ENCODE measurements at regions not wholly inside any gene's neighbourhood (a gene's known extent, or its start where the extent isn't known, plus 50 kb on each side); places are given as distances from the start of the nearest gene placed in this dataset.

DNA sequence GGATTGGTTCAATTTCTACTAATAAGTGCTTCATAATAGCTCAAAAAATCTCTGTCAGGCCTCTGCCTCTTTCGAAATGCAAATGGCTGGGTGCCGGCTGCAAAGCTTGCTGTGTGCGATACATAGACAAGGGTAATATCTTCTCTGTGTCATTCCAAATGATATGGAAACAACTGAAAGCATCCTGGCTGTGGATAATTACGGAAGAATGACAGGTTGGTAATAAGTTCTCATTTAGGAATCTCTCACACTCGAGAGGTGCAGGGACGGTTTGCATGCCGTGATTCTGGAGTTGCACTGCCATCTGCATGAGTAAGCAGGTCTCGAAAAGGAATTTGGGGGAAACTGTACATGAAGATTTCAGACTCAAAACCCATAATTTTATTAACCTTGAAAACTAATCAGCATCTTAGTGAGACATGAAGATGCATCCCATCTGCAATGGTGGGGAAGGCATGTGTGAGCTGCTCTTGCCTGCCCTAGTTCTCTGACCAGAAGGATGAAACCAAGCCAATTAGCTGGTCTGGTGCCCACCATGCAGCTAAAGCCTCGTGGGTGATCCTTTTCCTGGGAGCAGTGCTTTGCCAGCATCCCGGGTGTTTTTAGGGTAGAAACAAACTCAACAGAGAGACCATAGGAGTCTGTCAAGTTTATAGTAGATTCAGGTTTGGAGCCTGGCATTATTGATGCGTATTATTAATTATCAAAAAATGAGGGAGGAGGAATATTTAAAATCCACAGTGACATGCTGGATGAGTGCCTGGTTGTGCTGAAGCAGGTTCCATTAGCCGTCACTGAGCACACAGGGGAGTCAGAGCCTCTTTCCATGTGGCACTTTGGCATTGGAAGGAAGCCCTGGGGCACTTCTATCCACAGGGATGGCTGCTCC is 503.6 kb upstream of the MGMT start:
- no peak for DNase-seq (ENCODE audit: low read depth in 2 of 3, low spot score in 2 of 3)

DNA sequence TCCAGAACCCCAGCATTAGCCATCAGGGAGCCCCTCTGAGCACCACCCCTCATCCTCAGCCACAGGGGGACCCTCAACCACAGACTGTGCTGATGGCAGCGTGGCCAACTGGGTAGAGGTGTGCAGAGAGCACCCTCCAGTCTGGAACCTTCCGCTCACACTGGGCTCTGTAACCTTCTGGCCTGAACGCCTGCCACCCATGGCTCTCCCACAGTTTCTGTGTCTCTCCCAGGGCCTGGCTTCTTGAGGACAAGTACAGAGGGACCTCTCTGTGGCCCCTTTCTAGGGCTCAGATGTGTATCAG is 503.0 kb upstream of the MGMT start:
- DNase-seq (ENCODE audit: low read depth in 2 of 3, low spot score in 2 of 3) = no peak

DNA sequence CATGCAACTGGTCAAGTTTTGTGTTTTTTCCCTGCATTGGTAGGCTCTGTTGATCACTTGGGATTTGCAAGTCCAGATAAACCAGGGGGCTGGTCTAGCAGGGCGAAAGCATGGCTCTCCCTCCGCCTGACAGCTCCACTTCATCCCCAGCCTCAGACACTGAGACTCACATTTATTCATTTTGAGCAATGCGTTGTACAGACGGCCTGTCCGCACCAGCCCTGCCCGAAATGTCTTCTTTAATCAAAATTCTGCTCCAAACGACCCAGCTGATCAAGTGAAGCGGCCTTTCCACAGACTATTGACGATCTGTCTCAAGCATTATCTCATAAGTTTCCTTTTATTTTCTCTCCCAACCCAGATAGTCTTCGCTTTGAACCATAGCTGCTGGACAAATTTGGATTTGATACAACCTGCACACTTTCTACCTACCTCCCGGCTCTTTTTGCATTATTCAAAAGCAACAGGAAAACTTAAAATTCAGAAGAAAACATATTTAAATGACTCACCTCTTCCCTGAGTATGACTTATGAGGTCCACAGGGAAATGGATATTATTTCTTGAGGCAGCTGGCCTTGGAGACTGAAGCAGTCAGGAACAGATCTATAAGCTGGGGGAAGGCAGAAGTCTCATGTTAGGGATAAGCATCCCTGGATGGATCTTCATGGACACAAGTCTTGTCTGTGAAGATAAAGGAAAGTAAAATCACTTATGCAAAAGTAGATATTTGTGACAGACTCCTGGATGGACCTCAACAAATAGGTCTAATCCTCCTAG is 498.9 kb upstream of the MGMT start:
- DNase-seq (ENCODE audit: low read depth in 2 of 3, low spot score in 2 of 3) = no peak

DNA sequence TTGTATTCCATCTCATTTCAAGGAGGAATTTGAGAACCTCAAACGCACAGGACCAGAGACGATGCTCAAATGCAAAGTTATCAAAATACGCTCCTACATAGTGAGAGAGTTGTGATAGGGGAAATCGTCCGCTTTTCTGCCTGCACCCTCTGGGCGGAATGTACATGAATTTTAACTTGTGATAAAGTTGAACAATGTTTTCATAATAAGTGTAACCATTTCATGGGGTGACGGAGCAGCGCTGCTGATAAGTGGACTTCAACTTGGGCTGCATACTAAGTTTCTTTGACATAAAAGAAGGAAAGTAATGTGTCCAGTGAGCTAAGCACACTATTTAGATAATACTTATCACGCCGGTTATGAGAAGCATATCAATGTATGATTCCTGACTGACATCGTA is 497.5 kb upstream of the MGMT start:
- no peak for DNase-seq (ENCODE audit: low read depth in 2 of 3, low spot score in 2 of 3)

DNA sequence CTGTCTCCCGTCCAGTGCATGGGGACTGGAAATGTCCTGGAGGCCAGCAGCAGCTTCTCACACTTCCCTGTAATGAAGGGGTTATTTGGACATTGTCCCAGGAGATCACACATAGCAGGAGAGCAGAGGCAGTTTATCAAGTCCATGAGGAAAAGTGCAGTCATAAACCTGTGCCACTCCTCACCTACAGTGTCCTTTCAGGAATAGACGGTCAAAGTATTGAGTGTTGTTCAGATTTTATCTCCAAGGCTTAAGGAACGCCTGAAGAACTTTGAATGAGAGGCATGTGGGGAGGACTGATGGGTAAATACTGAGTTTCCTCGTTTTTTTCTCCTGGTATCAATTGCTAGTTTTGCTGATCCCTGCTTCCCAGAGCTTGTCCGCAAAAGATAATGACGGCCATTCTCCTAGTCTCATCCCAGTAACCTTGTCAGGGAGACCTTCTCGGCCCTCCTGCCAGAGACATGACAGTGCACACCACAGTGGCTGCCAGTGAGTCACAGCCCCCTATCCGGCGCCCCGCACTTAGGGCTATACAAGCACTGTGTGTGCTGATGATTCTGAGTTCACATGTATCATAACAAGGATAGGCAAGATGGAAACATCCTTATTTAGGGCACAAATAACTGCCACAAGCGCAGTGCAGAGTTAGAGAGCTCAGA is 495.5 kb upstream of the MGMT start:
- DNase-seq (ENCODE audit: low read depth in 2 of 3, low spot score in 2 of 3) = no peak

DNA sequence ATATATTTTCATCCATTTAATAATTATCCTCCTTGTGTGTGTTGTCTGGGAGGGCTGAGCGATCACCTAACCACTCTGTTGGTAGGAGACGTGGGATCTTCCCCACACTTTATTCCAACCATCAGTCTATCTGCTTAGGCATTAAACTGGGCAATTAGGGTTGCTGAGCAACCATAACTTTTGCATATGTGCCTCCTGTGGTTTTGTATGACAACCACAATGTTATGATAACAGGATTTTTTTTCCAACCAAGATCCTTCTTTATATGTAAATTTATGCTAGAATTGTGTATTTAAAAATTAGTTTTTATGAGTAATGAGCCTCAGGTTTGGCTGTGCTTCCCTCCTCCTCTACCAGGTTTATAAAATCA is 495.0 kb upstream of the MGMT start:
- DNase-seq (ENCODE audit: low read depth in 2 of 3, low spot score in 2 of 3) = no peak

DNA sequence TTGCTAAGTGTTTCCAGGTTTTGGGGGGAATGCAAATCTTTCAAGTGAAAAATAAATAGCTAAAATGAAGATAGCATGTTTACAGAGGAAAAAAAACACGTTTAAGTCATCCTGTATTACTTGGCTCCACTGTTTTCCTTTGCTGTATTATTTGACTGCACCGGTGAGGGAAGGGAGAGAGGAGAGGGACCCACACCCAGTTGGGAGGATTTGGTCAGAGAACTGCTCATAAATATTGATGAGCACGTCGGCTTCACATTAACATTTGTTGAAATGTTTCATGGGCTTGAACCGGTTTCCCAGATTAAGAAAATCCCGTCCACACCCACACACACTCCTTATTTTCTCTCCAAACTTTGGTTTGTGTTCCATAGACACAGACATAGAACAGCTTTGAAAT is 493.8 kb upstream of the MGMT start:
- no peak for DNase-seq (ENCODE audit: low read depth in 2 of 3, low spot score in 2 of 3)

DNA sequence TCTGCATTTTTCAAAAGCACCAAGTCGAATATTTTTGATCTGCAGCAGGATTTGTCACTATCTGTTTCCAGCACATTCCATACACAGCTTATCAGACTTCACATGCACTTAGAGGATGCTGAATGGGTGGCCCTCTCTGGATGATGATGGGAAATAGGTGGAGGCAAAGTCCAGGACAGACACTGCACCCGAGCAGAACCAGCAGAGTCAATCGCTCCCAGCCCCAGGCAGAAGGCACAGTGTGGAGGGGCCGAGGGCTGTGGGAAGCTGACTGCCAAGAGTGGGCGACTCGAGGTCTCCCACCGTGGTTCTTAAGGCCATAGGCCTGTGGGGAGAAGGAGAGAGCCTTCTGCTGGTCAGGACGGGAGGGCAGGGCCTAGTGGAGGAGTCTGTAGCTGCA is 490.2 kb upstream of the MGMT start:
- DNase-seq (ENCODE audit: low read depth in 2 of 3, low spot score in 2 of 3) = no peak

DNA sequence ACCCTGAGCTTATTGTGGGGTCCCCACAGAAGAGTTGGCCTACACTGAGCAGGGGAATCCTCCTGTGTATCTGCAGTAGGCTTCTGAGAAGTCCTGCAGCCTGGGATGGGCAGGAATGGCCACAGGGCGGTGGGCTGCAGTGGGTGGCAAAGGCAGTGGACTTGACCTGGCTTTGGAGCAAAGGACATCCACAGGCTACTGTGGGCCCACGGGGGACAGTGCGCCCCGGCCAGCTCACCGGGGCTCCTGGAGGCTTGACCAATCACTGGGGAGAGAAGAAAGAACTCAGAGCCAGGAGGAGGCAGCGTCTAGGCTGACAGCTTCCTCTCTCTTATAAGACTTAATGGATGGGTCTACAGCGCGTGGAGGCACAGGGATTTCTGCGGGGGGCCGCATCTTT is 488.8 kb upstream of the MGMT start:
- DNase-seq (ENCODE audit: low read depth in 2 of 3, low spot score in 2 of 3) = no peak

DNA sequence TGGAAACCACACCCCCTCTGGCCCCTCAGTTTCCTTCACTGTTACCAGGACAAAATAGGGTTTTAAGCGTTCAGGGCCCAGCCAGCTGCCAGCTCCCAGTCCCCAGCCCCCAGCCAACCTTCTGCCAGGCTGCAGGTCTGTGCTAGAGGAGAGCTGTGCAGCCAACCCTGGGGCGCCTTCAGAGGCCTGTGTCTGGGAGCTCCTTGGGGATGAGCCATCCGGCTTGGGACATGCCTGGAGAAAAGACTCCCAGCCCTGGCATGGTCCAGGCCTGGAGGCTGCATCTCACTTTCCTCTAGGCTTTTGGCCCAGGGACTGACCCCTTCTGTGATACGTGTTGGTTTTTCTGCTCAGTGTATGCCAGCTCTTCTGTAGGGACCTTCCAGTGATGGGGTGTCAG is 487.6 kb upstream of the MGMT start:
- no peak for DNase-seq (ENCODE audit: low read depth in 2 of 3, low spot score in 2 of 3)

DNA sequence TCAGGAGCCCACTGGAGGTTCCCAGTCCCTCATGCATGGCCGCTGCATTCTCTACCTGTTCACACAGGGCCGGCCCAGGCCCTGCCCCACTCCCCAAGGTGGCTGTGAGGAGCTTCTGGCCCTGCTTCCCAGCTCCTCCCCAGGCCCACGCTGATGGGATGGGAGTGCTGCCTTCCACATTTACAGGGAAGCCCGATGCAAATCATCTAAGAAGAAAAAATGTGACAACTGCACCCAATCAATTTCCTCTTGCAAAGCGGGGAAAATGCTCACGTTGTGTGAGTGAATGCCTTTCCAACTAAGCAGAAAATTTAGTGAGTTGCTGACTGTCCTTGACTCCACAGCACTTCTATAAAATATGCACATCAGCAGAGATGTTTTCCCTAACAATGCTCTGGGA is 485.8 kb upstream of the MGMT start:
- no peak for DNase-seq (ENCODE audit: low read depth in 2 of 3, low spot score in 2 of 3)

DNA sequence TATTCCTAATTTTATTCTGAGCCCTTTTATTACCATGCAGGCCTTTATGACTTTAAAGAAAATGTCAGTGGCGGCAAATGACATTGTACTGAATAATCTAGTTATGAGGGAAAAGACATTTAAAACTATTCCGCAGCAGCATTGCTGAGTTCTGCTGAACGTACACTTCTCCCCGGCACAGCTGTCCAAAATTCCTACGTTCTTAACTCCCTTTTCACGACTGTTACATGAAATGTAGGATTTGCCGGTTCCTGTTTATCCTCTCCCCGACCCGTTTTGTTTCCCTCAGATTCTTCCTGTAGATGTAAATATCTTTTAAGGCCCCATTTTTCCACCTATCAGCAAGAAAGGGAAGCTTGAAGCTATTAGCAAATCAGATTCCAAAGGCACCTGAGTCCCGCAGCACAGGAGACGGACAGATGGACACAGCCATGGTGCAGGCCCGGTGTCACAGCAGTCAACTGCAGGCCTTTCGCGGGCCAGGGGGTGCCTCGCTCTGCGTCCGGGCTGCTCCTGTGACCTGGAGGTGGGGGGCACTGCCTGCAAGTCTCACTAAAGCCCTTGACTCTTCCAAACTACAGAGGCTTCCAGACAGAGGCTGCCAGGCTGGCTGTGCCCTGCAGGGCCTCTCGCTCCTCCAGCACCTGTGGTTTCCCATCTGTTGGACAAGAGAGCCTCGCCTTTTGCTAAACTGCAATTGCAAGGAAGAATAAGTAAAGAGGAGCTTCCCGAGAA is 485.0 kb upstream of the MGMT start:
- DNase-seq (ENCODE audit: low read depth in 2 of 3, low spot score in 2 of 3) = no peak

DNA sequence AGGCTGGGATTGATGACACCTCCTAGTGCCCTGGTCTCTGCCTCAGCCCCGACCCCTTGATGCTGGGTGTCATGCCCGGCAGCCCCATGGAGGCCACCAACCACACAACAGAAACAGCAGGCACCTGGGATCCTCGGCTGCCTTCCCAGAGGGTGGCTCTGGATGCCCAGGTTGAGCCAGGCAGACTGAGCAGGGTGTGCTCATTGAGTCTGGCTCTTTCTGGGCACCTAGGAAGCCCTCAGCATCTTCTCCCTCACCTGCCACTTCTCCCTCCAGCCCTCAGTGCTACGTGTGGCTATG is 484.5 kb upstream of the MGMT start:
- DNase-seq (ENCODE audit: low read depth in 2 of 3, low spot score in 2 of 3) = no peak

DNA sequence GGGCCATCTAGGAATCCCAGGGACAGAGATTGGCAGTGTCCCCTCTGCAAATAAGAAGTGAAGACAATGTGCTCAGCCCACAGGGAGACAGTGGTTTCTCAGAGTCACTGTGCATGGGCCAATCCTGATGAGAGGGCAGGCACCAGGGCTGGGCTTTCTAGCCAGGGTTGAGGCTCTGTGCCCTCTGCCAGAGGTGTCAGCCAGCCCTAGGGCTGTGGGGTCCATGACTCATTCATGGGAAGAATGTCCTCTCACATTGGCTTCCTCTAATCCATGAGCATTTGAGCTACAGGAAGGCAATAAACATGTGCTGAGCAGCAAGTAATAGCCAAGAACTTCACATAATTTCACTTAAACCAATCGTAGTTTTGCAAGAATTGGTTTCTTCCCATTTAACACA is 482.0 kb upstream of the MGMT start:
- no peak for DNase-seq (ENCODE audit: low read depth in 2 of 3, low spot score in 2 of 3)

DNA sequence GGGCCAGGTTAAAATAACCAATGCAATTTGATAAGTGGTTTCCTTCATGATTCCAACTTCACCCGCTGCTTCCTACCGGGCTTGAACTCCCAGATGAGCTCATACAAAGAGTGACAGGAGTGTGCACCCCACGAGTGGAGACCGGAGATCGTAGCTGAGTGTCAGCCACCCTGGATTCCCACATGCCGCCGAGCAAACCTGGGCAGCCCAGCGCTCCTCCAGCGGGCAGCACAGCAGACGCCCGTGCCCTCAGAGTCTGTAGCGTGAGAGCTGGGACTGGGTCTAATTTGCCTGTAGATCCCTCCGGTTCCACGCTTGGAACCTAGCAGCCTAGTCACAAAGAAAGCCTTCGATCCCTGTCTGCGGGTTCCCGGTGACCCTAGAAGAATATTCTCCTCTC is 476.1 kb upstream of the MGMT start:
- DNase-seq (ENCODE audit: low read depth in 2 of 3, low spot score in 2 of 3) = no peak

DNA sequence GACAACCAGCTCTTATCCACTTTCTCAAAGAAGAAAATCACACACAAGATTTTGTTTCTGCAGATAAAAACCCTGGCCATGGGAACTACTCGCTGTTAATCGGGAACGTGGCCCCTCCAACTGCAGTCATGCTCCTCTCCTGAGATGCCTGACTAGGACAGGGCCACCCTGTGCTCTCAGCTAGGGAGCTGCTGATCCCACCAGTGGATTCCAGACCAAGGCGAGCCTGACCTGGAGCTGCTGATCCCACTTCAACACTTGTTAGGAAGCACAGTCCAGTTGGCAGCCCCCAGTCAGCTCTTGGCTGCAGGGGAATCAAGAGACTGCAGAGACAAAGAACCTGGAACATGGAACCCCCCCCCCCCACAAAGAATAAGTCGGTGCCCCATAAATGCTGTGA is 474.3 kb upstream of the MGMT start:
- DNase-seq (ENCODE audit: low read depth in 2 of 3, low spot score in 2 of 3) = no peak

DNA sequence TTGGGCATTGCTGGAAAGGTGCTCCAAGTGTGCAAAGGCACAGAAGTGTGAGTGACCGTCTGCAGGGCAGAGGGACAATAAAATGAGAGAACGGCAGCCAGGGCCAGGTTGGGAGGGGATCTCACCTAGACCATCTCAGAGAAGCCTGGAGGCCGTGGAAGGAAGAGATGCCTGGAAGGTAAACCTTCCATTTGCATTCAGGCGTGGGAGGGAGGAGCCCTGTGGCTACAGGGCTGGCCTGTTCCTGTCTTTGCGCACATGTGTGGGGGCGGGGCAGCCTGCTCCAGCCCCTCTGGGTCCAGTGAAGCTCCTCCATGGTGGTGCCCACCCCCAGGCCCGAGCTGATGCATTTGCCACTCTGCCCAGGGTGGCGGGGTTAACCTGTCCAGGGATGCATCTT is 473.6 kb upstream of the MGMT start:
- DNase-seq (ENCODE audit: low read depth in 2 of 3, low spot score in 2 of 3) = no peak

DNA sequence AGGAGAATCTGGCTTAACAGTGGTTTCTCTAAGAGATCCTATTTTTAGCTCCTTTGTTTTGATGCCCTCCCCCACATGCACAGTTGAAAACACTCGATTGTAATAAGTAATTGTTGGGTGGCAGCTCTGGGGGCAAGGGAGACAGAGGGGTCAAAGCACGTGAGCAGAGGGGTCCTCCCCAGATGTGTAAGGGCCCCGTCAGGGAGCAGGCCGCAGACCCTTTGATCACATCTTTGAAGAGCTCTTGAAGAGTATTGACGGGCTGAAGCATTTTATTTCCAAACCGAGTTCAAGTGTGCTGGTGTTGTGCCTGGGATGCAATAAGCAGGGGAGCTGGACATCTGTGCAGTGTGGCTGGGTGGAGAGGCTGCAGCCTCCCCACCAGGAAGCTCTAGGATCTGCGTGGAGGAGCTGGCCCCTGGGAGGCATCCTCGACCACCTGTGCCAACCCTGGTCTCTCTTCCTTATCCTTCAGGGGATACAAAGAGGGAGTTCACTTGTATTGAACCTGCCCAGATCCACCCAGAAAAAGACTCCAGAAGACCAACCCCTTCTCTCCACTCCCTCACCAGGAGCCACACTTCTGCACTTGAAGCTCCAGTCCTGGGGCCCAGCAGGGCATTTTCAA is 473.0 kb upstream of the MGMT start:
- DNase-seq (ENCODE audit: low read depth in 2 of 3, low spot score in 2 of 3) = no peak

DNA sequence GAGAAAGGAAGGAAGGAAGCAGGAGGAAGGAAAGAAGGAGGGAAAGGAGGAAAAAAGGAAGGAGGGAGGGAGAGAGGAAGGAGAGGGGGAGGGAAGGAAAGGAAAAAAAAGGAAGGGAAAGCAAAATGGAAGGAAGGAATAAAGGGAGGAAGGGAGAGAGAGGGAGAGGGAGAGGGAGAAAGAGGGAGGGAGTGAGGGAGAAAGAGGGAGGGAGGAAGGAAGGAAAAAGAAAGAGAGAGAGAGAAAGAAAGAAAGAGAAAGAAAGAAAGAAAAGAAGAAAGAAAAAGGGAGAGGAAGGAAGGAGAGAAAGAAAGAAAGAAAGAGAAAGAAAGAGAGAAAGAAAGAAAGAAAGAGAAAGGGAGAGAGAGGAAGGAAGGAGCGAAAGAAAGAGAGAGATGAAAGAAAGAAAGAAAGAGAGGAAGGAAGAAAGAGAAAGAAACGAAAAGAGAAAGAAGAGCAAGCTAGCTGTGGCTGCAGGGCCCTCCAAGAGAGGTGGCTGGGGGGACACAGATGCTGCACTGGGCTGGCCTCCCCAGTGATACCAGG is 472.4 kb upstream of the MGMT start:
- no peak for DNase-seq (ENCODE audit: low read depth in 2 of 3, low spot score in 2 of 3)

DNA sequence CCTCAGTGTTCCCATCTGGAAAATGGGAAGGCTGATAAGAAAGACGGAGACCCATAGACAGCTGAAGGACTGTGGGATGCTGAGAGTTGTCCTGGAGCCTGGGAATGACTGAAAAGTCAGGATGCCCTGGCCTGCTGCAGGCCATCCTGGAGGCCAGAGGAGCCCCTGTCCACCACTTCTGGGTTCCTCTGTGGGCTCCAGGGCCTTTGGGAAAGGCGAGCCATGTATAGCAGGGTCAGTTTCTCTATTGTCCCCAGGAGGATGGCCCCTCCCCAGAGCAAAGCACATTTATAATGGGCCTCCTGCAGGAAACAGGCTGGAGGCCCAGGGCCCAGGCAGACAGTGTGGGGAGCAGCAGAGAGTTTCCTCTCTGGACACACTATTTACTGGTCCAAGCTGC is 471.4 kb upstream of the MGMT start:
- no peak for DNase-seq (ENCODE audit: low read depth in 2 of 3, low spot score in 2 of 3)

DNA sequence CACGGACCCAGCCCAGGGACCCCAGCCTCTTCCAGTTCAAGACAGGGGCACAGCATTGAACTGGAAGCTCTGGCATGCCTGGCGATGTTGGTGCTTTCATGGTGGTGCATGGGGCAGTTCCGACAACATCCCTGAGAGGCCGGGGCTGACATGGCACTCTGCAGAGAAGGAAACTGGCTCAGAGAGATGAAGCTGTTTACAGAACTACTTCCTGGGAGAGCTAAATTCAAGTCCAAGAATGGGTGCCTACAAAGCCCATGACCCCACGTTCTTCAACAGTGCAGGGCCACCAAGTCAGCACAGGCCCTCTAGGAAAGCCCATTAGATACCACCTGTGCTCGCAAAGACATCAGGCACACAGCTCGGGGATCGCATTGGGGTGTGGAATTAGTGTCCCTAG is 470.9 kb upstream of the MGMT start:
- no peak for DNase-seq (ENCODE audit: low read depth in 2 of 3, low spot score in 2 of 3)
